ENCODE measurements at regions not wholly inside any gene's neighbourhood (a gene's known extent, or its start where the extent isn't known, plus 50 kb on each side); places are given as distances from the start of the nearest gene placed in this dataset.

DNA sequence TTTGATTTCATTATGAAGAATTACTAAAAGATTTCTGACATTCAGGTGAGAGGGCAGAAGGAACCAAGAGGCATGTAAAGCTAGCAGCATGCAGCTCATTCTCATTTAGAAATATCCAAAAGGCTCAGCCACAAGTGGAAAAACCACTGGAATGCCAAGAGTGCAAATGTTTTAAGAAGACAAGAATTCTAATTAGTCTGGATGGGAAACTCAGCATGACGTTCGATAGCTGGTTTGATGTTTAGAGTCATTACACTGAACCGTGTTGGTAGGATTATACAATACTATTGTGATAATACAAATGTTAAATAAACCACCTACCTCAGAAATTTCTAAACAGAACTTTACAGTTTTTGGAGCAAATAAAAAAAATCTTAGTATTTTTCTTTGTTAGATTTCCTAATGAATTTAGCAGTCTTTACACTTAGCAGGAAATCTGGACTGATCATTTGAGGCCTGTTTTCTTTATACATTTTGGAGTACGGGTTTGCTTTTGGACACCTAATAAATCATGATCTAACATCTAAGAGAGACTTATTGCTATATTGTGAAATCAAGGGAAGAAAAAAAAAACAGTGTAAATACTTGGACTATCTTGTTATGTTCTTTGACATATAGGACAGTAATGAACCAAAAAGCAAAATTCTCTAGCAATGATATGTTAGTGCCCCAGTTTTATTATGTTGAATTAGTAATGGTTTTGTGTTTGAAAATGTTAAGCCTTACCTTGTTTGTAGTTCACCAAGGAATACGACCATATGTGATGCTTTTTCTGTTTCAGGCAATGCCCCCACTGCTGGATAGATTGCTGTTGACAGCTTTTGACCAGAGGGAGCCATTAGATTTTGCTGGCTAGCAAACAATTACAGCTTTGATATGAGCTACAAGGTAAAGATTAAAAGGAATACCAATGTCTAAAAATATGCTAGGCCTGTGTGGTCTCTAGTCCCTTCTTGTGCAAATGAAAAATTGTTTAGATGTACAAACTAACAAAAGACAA, 354.1 kb upstream of the SEMA3A start:
- H3K36me3 ChIP-seq (ENCODE audit: insufficient read depth, low read depth, low read length) = no peaks in the 10 kb centered on the region
- H3K9ac ChIP-seq (ENCODE audit: low read depth, low read length) = no peak overlapping the region
- H3K27me3 ChIP-seq (ENCODE audit: insufficient read depth, low read length) = no peaks in the 10 kb centered on the region
- H3K4me1 ChIP-seq (ENCODE audit: insufficient read depth, low read length) = peaks cover 15% of the 10 kb centered on the region
- no peak overlapping the region for H3K4me3 ChIP-seq (ENCODE audit: low read length)
- no peaks in the 10 kb centered on the region for H3K9me3 ChIP-seq (ENCODE audit: insufficient read depth, low read depth, low read length)
- no peak overlapping the region for H3K27ac ChIP-seq (ENCODE audit: low read length)

- H3K27ac ChIP-seq (ENCODE audit: low read length) = no peak overlapping the region
- no peak overlapping the region for H3K4me3 ChIP-seq (ENCODE audit: low read length)
- H3K9ac ChIP-seq (ENCODE audit: low read depth, low read length) = no peak overlapping the region
- H3K4me1 ChIP-seq (ENCODE audit: insufficient read depth, low read length) = peaks cover 15% of the 10 kb centered on the region
- H3K36me3 ChIP-seq (ENCODE audit: insufficient read depth, low read depth, low read length) = no peaks in the 10 kb centered on the region
- H3K9me3 ChIP-seq (ENCODE audit: insufficient read depth, low read depth, low read length) = no peaks in the 10 kb centered on the region
- no peaks in the 10 kb centered on the region for H3K27me3 ChIP-seq (ENCODE audit: insufficient read depth, low read length)
Measured at GRCh38 chr7:84547331-84547730, 352.7 kb upstream of the SEMA3A start.

DNA sequence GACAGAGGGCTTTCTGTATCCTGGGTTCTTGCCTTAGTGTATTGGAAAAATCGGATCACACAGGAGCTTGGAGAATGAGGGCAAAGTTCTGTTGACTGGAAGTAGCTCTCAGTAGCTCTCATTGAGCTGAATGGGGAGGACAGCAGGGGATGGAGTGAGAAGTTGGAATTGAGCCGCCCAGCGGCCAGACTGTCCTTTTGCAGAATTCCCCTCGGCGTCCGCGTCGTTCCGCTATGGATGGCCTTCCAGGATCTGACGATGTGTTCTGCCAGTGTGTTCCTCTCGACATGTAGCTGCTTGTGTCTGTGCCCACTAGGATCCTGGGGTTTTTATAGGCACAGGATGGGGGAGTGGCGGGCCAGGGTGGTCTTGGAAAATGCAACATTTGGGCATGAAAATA, 351.8 kb upstream of the SEMA3A start:
- H3K9me3 ChIP-seq (ENCODE audit: insufficient read depth, low read depth, low read length) = no peaks in the 10 kb centered on the region
- H3K9ac ChIP-seq (ENCODE audit: low read depth, low read length) = no peak overlapping the region
- H3K27ac ChIP-seq (ENCODE audit: low read length) = no peak overlapping the region
- peaks cover 15% of the 10 kb centered on the region for H3K4me1 ChIP-seq (ENCODE audit: insufficient read depth, low read length)
- no peak overlapping the region for H3K4me3 ChIP-seq (ENCODE audit: low read length)
- H3K36me3 ChIP-seq (ENCODE audit: insufficient read depth, low read depth, low read length) = no peaks in the 10 kb centered on the region
- H3K27me3 ChIP-seq (ENCODE audit: insufficient read depth, low read length) = no peaks in the 10 kb centered on the region

GRCh38 chr7:84538268-84538667, 343.7 kb upstream of the SEMA3A start:
- H3K9me3 ChIP-seq (ENCODE audit: insufficient read depth, low read depth, low read length) = no peaks in the 10 kb centered on the region

GRCh38 chr7:84536271-84536870, 341.8 kb upstream of the SEMA3A start:
- Histone ChIP-seq H3K9ac (ENCODE audit: low read depth, low read length) (no peak overlapping the region), H3K4me1 (ENCODE audit: insufficient read depth, low read length) (peaks cover 15% of the 10 kb centered on the region), H3K4me3 (ENCODE audit: low read length) (no peak overlapping the region), H3K27me3 (ENCODE audit: insufficient read depth, low read length) (no peaks in the 10 kb centered on the region), H3K27ac (ENCODE audit: low read length) (no peak overlapping the region), H3K9me3 (ENCODE audit: insufficient read depth, low read depth, low read length) (no peaks in the 10 kb centered on the region), H3K36me3 (ENCODE audit: insufficient read depth, low read depth, low read length) (no peaks in the 10 kb centered on the region)

More at GRCh38 chr7:84538268-84538667, 343.7 kb upstream of the SEMA3A start:
- no peak overlapping the region for H3K9ac ChIP-seq (ENCODE audit: low read depth, low read length)
- no peak overlapping the region for H3K27ac ChIP-seq (ENCODE audit: low read length)
- H3K4me3 ChIP-seq (ENCODE audit: low read length) = no peak overlapping the region
- no peaks in the 10 kb centered on the region for H3K27me3 ChIP-seq (ENCODE audit: insufficient read depth, low read length)
- peaks cover 2% of the 10 kb centered on the region for H3K4me1 ChIP-seq (ENCODE audit: insufficient read depth, low read length)
- H3K36me3 ChIP-seq (ENCODE audit: insufficient read depth, low read depth, low read length) = no peaks in the 10 kb centered on the region

DNA sequence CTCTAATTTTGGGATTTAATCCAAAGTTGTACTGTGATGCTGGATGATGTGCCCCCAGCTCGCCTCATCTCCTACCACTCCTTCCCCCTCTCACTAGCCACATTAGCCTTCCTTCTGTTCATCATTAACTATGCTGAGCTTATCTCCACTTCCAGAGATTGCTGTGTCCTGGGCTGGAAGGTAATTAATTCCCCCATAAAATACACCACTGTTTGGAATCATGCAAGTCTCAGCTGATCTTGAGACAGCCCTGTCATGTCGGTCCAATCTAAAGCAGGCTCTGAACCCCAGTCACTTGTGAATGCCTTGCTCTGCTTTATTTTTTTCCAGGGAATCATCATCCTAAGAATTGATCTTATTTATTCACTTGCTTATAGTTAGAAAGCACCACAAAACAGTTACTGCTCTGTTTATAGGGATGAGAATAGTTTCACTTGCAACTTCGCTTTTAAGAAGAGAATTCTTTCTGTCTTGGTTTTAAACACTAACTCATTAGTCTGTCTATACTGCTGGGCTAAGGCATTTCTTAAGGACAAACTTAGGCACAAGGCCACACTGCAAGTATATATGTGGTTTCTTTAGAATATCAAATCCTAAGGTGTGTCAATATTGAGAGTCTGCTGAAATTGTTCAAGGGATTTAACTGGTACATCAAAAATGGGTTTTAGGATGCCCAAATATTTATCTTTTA, 341.1 kb upstream of the SEMA3A start:
- H3K27ac ChIP-seq (ENCODE audit: low read length) = no peak overlapping the region
- H3K9ac ChIP-seq (ENCODE audit: low read depth, low read length) = no peak overlapping the region
- H3K9me3 ChIP-seq (ENCODE audit: insufficient read depth, low read depth, low read length) = no peaks in the 10 kb centered on the region
- H3K4me3 ChIP-seq (ENCODE audit: low read length) = no peak overlapping the region
- H3K4me1 ChIP-seq (ENCODE audit: insufficient read depth, low read length) = peaks cover 15% of the 10 kb centered on the region
- H3K27me3 ChIP-seq (ENCODE audit: insufficient read depth, low read length) = no peaks in the 10 kb centered on the region
- H3K36me3 ChIP-seq (ENCODE audit: insufficient read depth, low read depth, low read length) = no peaks in the 10 kb centered on the region

- no peaks in the 10 kb centered on the region for H3K27me3 ChIP-seq (ENCODE audit: insufficient read depth, low read length)
- no peaks in the 10 kb centered on the region for H3K9me3 ChIP-seq (ENCODE audit: insufficient read depth, low read depth, low read length)
- H3K27ac ChIP-seq (ENCODE audit: low read length) = no peak overlapping the region
- no peaks in the 10 kb centered on the region for H3K36me3 ChIP-seq (ENCODE audit: insufficient read depth, low read depth, low read length)
- no peak overlapping the region for H3K4me3 ChIP-seq (ENCODE audit: low read length)
- H3K4me1 ChIP-seq (ENCODE audit: insufficient read depth, low read length) = peaks cover 25% of the 10 kb centered on the region
- H3K9ac ChIP-seq (ENCODE audit: low read depth, low read length) = no peak overlapping the region
Measured at GRCh38 chr7:84533182-84533581, 338.6 kb upstream of the SEMA3A start.

DNA sequence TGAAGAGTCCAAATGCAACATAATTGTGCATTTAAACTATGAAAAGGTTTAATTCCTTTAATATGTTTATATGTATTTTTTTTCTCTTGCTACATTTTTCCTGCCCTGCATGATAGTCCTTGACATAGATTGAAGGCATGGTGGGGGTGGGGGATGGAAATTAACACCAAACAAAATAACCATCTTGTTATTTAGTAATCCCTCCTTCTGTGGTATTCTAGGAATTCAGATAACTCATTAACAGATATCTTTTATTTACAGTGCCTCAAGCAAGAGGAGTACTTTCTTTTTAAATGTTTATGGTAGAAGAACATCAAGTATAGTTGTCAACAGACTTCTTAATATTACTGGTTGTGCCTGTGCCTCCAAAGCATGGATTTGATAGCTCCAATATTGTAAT, 337.6 kb upstream of the SEMA3A start:
- no peaks in the 10 kb centered on the region for H3K9me3 ChIP-seq (ENCODE audit: insufficient read depth, low read depth, low read length)
- no peak overlapping the region for H3K9ac ChIP-seq (ENCODE audit: low read depth, low read length)

GRCh38 chr7:84529480-84530205, 335.1 kb upstream of the SEMA3A start:
- no peaks in the 10 kb centered on the region for H3K36me3 ChIP-seq (ENCODE audit: insufficient read depth, low read depth, low read length)
- H3K4me3 ChIP-seq (ENCODE audit: low read length) = no peak overlapping the region
- H3K27me3 ChIP-seq (ENCODE audit: insufficient read depth, low read length) = no peaks in the 10 kb centered on the region
- no peak overlapping the region for H3K9ac ChIP-seq (ENCODE audit: low read depth, low read length)
- H3K4me1 ChIP-seq (ENCODE audit: insufficient read depth, low read length) = peaks cover 25% of the 10 kb centered on the region
- no peak overlapping the region for H3K27ac ChIP-seq (ENCODE audit: low read length)
- H3K9me3 ChIP-seq (ENCODE audit: insufficient read depth, low read depth, low read length) = no peaks in the 10 kb centered on the region

More for the DNA sequence above, 337.6 kb upstream of the SEMA3A start:
- no peaks in the 10 kb centered on the region for H3K36me3 ChIP-seq (ENCODE audit: insufficient read depth, low read depth, low read length)
- H3K27me3 ChIP-seq (ENCODE audit: insufficient read depth, low read length) = no peaks in the 10 kb centered on the region
- peaks cover 25% of the 10 kb centered on the region for H3K4me1 ChIP-seq (ENCODE audit: insufficient read depth, low read length)
- H3K27ac ChIP-seq (ENCODE audit: low read length) = no peak overlapping the region
- H3K4me3 ChIP-seq (ENCODE audit: low read length) = no peak overlapping the region

DNA sequence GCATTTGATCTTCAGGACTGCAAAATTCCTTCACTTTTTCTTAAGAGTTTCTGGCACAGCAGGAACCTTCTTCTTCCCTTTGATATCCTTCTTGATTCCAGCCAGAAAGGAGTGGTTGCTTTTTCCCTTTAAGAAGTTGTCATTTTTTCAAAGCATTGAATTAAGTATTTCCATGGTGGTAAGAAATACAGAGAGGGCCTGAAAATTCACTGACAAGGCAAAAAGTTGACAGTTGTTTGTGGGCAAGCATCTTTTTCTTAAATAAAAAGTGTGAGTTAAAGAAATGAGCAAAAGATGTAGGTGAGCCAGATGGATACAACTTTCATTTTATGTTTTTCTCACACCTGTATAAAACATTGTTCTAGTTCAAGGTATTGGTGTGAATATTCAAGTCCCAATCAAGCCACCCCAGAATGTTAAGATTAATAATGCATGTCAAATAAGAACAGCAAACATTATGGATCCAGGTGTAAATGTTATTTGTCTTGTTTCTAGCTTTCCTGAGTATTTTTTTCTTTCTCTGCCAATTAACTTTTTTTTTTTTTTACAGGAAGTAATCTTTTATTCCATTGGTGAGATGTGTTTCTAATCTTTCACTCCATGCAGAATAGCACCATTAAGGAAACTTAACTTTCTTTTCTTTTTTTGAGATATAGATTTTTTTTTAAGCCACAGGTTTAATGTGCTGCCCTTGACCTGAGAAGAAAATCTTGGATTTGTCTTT, 334.3 kb upstream of the SEMA3A start:
- H3K27ac ChIP-seq (ENCODE audit: low read length) = no peak overlapping the region
- no peaks in the 10 kb centered on the region for H3K27me3 ChIP-seq (ENCODE audit: insufficient read depth, low read length)
- H3K4me3 ChIP-seq (ENCODE audit: low read length) = no peak overlapping the region
- H3K9me3 ChIP-seq (ENCODE audit: insufficient read depth, low read depth, low read length) = no peaks in the 10 kb centered on the region
- H3K4me1 ChIP-seq (ENCODE audit: insufficient read depth, low read length) = peaks cover 25% of the 10 kb centered on the region
- H3K36me3 ChIP-seq (ENCODE audit: insufficient read depth, low read depth, low read length) = no peaks in the 10 kb centered on the region
- no peak overlapping the region for H3K9ac ChIP-seq (ENCODE audit: low read depth, low read length)

All from iPS-20b (cell line).